IMR-90 (cell line): ENCODE measurements at regions not wholly inside any gene's neighbourhood (a gene's known extent, or its start where the extent isn't known, plus 50 kb on each side); places are given as distances from the start of the nearest gene placed in this dataset.

Experiments used
- ATAC-seq: fragments of 200-7000 bp; cut with Tn5 transposase; 2 replicates; pipeline ENCODE4 v1.9.1; 2020; ENCODE audit warnings: low read depth, mild to moderate bottlenecking, moderate library complexity
- BruUV-seq: library from RNA; stranded (reverse); fragments of 400-500 nt; replicated peaks from 2 replicates; lab custom pipeline; 2021; lab: Mats Ljungman, UMichigan
- CTCF ChIA-PET: fragments of 300-600 bp; formaldehyde crosslinking; extraction: SDS; loops from one replicate; lab custom pipeline; 2021; ENCODE audit warnings: antibody characterized with exemption; lab: Yijun Ruan, JAX
- POLR2A ChIA-PET: fragments of 300-600 bp; sonication (Branson Sonifier 250); formaldehyde crosslinking; loops from one replicate; lab custom pipeline; 2022; ENCODE audit warnings: antibody characterized with exemption; ENCODE audit not compliant: unreplicated experiment; lab: Charles Lee
- DNase-seq: peaks from one replicate; pipeline ENCODE4 v3.0.0; 2013
- H2AFZ ChIP-seq: replicated peaks from 2 replicates; pipeline ENCODE3; 2013; ENCODE audit warnings: low read length, mild to moderate bottlenecking; ENCODE audit not compliant: poor library complexity
- H2AK5ac ChIP-seq: 2 replicates; pipeline ENCODE4 v1.6.1; 2013; ENCODE audit warnings: low read depth, low read length, inconsistent platforms
- H2AK9ac ChIP-seq: replicated peaks from 2 replicates; pipeline ENCODE3; 2013; ENCODE audit warnings: mild to moderate bottlenecking, low read depth, low read length, moderate library complexity; ENCODE audit not compliant: poor library complexity
- H2BK120ac ChIP-seq: 2 replicates; pipeline ENCODE4 v1.6.1; 2013; ENCODE audit warnings: low read depth, low read length, inconsistent platforms
- H2BK15ac ChIP-seq: 3 replicates; pipeline ENCODE4 v1.6.1; 2013; ENCODE audit warnings: low read depth, low read length, inconsistent platforms
- H2BK20ac ChIP-seq: 2 replicates; pipeline ENCODE4 v1.6.1; 2013; ENCODE audit warnings: low read depth, mild to moderate bottlenecking, inconsistent platforms, low read length, moderate library complexity
- H2BK5ac ChIP-seq: 2 replicates; pipeline ENCODE4 v1.6.1; 2013; ENCODE audit warnings: mild to moderate bottlenecking, low read depth, low read length, inconsistent platforms; ENCODE audit not compliant: poor library complexity, severe bottlenecking
- H3K14ac ChIP-seq: replicated peaks from 2 replicates; pipeline ENCODE4 v1.6.1; 2013; ENCODE audit warnings: low read depth, low read length, inconsistent platforms
- H3K18ac ChIP-seq: 2 replicates; pipeline ENCODE4 v1.6.1; 2013; ENCODE audit warnings: low read depth, low read length, control low read depth
- H3K23ac ChIP-seq: 2 replicates; pipeline ENCODE4 v1.6.1; 2013; ENCODE audit warnings: low read depth, low read length, inconsistent platforms
- H3K27ac ChIP-seq: 2 replicates; pipeline ENCODE4 v1.5.1; 2013; ENCODE audit warnings: mild to moderate bottlenecking, control low read depth, low read length; ENCODE audit not compliant: insufficient read depth
- H3K27me3 ChIP-seq: 2 replicates; pipeline ENCODE4 v1.6.1; 2013; ENCODE audit warnings: low read length; ENCODE audit not compliant: control insufficient read depth, insufficient read depth
- H3K36me3 ChIP-seq: 2 replicates; pipeline ENCODE4 v1.6.1; 2013; ENCODE audit warnings: low read length, mixed read lengths; ENCODE audit not compliant: control insufficient read depth, insufficient read depth
- H3K4ac ChIP-seq: 2 replicates; pipeline ENCODE4 v1.6.1; 2013; ENCODE audit warnings: low read depth, low read length, inconsistent platforms
- H3K4me1 ChIP-seq: 2 replicates; pipeline ENCODE4 v1.6.1; 2013; ENCODE audit warnings: low read length, mixed read lengths; ENCODE audit not compliant: control insufficient read depth, insufficient read depth
- H3K4me2 ChIP-seq: 2 replicates; pipeline ENCODE4 v1.6.1; 2013; ENCODE audit warnings: low read depth, mild to moderate bottlenecking, control low read depth, low read length, moderate library complexity
- H3K4me3 ChIP-seq: 2 replicates; pipeline ENCODE4 v1.5.1; 2013; ENCODE audit warnings: low read depth, mild to moderate bottlenecking, control low read depth, low read length, moderate library complexity; ENCODE audit not compliant: insufficient read depth
- H3K56ac ChIP-seq: 2 replicates; pipeline ENCODE4 v1.6.1; 2013; ENCODE audit warnings: low read length, inconsistent platforms; ENCODE audit not compliant: insufficient read depth; ENCODE audit errors: extremely low read depth
- H3K79me1 ChIP-seq, 2 experiments: 2 replicates each; pipeline ENCODE4 v1.6.1; 2013; ENCODE audit warnings: low read length in 2 of 2, inconsistent platforms in 1 of 2, low read depth in 1 of 2
- H3K9ac ChIP-seq: 2 replicates; pipeline ENCODE4 v1.6.1; 2013; ENCODE audit warnings: low read depth, low read length, control low read depth
- H3K9me1 ChIP-seq: 2 replicates; pipeline ENCODE4 v1.6.1; 2013; ENCODE audit warnings: low read length, inconsistent platforms; ENCODE audit not compliant: insufficient read depth
- H3K9me3 ChIP-seq: 2 replicates; pipeline ENCODE4 v1.6.1; 2013; ENCODE audit warnings: low read length; ENCODE audit not compliant: control insufficient read depth, insufficient read depth
- H4K20me1 ChIP-seq: 2 replicates; pipeline ENCODE4 v1.6.1; 2013; ENCODE audit warnings: low read length, inconsistent platforms; ENCODE audit not compliant: insufficient read depth
- H4K5ac ChIP-seq: 2 replicates; pipeline ENCODE4 v1.6.1; 2013; ENCODE audit warnings: mild to moderate bottlenecking, low read depth, low read length, control low read depth
- H4K8ac ChIP-seq, 2 experiments: 2 replicates each; pipeline ENCODE4 v1.6.1; 2013; ENCODE audit warnings: low read depth in 2 of 2, low read length in 2 of 2, control low read depth in 1 of 2, inconsistent platforms in 1 of 2
- H4K91ac ChIP-seq: 2 replicates; pipeline ENCODE4 v1.6.1; 2013; ENCODE audit warnings: low read depth, low read length, inconsistent platforms; ENCODE audit not compliant: insufficient read depth
- CEBPB ChIP-seq: IDR thresholded peaks from 2 replicates; pipeline ENCODE4 v1.6.1; 2012; ENCODE audit warnings: low read depth, low read length, improper control_type of control experiment
- MAZ ChIP-seq: IDR thresholded peaks from 2 replicates; pipeline ENCODE4 v1.6.1; 2012; ENCODE audit warnings: low read depth, mild to moderate bottlenecking, low read length, improper control_type of control experiment, moderate library complexity, borderline replicate concordance
- RAD21 ChIP-seq: IDR thresholded peaks from 2 replicates; pipeline ENCODE4 v1.6.1; 2012; ENCODE audit warnings: low read length, improper control_type of control experiment
- WGBS, 2 experiments: methylation state at CpG; one replicate each; pipeline versions ENCODE4 v1.1.5 to v1.1.7; 2013; ENCODE audit warnings: missing lambda C conversion rate in 2 of 2; ENCODE audit not compliant: insufficient read length in 1 of 2; ENCODE audit errors: extremely low coverage in 2 of 2; 5-methylcytosine and 5-hydroxymethylcytosine counted together
- dilution Hi-C: fragments of 300-500 bp; cut with HindIII; formaldehyde crosslinking; loops from one replicate; pipeline ENCODE4 v1.14.3; 2018; ENCODE audit warnings: low sequenced_read_pairs; ENCODE audit not compliant: unreplicated experiment
- in situ Hi-C: fragments of 300-500 bp; cut with MboI; formaldehyde crosslinking; loops from 3 replicates; pipeline ENCODE4 v1.14.3; 2019; ENCODE audit warnings: low sequenced_read_pairs, inconsistent platforms, mixed read lengths
- intact Hi-C: fragments of 100-400 bp; cut with micrococcal nuclease; formaldehyde crosslinking; loops from 2 replicates; pipeline ENCODE4 v1.10.0; 2022

DNA sequence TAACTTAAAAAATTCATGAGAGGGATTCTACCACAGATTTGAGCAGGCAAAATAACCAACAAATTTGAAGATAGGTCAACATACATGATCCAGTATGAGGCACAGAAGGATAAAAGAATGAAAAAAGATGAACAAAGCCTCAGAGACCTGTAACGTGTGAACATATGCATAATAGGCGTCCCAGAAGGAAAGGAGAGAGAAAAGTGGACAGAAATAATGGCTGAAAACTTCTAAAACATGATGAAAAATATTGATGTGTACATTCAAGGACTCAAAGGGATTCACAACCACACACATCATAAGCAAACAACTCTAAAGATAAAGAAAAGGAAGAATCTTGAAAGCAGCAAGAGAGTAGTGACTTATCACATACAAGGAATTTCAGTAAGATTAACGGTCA lies 100.1 kb upstream of the PARD3B start:
- in situ Hi-C loops (no loop called here), dilution Hi-C loops (no loop called here), intact Hi-C loops (no loop called here)
- H4K5ac ChIP-seq = no peak overlapping the region
- H4K91ac ChIP-seq = no peak overlapping the region
- no peak overlapping the region for H3K4ac ChIP-seq
- no peak overlapping the region for H2BK120ac ChIP-seq
- H3K4me3 ChIP-seq = no peak overlapping the region
- H3K9ac ChIP-seq = no peak overlapping the region
- POLR2A ChIA-PET = no interaction called here
- no peak overlapping the region for H3K14ac ChIP-seq
- TF ChIP-seq MAZ = no peak
- no peak for TF ChIP-seq CEBPB
- TF ChIP-seq RAD21 = no peak
- H3K79me1 ChIP-seq = no peaks in the 10 kb centered on the region
- H2AK9ac ChIP-seq = no peak overlapping the region
- no peaks in the 10 kb centered on the region for H3K27me3 ChIP-seq
- H2AFZ ChIP-seq = no peak overlapping the region
- ATAC-seq (no peak), DNase-seq (no peak)
- no peaks in the 10 kb centered on the region for H3K36me3 ChIP-seq
- no peak overlapping the region for H3K18ac ChIP-seq
- no peak overlapping the region for H2BK5ac ChIP-seq
- BruUV-seq = no TSS peak
- H3K4me1 ChIP-seq = no peaks in the 10 kb centered on the region
- H4K8ac ChIP-seq = no peak overlapping the region
- no peak overlapping the region for H3K4me2 ChIP-seq
- no peaks in the 10 kb centered on the region for H4K20me1 ChIP-seq
- no peak overlapping the region for H2BK15ac ChIP-seq
- H3K23ac ChIP-seq = no peak overlapping the region
- WGBS, 2 experiments = no CpG with 5 or more reads among the region's 3 CpGs
- no peaks in the 10 kb centered on the region for H3K9me1 ChIP-seq
- no peak overlapping the region for H3K56ac ChIP-seq
- H2AK5ac ChIP-seq = no peak overlapping the region
- H2BK20ac ChIP-seq = no peak overlapping the region
- H3K27ac ChIP-seq = no peak overlapping the region
- peaks cover 2% of the 10 kb centered on the region; the same call in 1 of the 2 replicates for H3K9me3 ChIP-seq
- CTCF ChIA-PET = no interaction called here
